SK-MEL-5 (cell line): ENCODE measurements at regions not wholly inside any gene's neighbourhood (a gene's known extent, or its start where the extent isn't known, plus 50 kb on each side); places are given as distances from the start of the nearest gene placed in this dataset.
"Not testable (repeated sequence)": the region's sequence is repeated elsewhere in the genome, so short reads cannot be mapped to it uniquely, and the experiment has no call there.

Source experiments
- DNase-seq: peaks from one replicate; pipeline ENCODE4 v3.0.0-alpha.2; 2016; ENCODE audit warnings: low read depth, low spot score
- in situ Hi-C: cut with HindIII; loops from 2 replicates; pipeline ENCODE4 v1.10.0; 2016; ENCODE audit warnings: low sequenced_read_pairs, high pct_unique_total_duplicates, low pct_unique_long_range_greater_than_20kb

DNA sequence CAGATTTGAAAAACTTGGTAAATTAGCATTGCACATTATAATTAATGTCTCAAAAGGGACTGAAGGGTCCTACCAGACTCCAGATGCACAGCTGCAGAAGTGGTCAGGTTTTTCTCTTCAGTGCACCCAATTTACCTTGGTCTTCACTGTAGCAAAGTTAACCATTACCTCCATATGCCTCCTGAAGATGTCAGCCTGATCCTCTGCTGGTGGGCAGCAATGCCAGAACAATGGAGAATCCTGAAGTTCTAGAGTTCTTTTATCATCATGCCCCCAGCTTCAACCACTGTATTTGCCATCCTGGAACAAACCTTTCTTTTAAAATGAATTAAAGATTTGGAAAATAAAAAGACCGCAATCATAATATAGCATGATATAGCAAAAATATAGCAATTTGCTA lies 1774.8 kb upstream of the CELF4 start:
- in situ Hi-C loops = no loop called here

DNA sequence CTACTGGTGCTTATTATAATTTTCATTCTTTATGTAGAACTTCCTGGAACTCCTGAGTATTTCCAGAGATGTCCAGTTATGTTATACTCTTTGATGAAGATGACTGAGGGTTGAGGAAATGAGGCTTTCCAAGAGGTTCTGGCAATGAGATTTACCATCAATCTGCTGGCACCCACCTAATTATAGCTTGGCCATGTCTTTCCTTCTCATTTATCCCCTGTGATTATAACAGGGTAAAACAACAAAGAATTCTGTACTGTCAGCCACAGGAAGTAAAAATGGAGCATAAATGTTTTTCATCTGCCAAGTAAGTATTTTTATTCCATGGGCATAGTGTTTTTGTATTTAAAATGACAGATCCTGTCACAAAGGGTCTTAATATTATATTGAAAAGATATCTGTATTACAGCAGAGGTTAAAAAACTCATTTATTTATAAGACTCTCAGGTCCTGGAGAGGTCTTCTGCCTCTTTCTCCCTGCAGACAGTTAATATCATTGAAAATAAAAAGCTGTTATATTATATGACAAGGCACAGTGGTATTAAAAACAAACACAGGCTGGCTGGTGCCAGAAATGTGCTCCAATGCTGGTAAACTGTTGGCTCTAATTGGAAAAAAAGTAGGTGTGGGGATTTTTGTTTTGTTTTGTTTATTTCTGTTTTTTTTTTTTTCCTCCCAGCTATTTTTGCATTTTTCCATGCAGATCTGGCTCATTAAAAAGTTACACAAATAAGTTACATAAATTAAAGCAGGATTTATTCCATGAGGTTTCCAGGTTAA lies 1764.1 kb upstream of the CELF4 start:
- in situ Hi-C loops = no loop called here
- DNase-seq = no peak

More for the DNA sequence above, 1774.8 kb upstream of the CELF4 start:
- no peak for DNase-seq

DNA sequence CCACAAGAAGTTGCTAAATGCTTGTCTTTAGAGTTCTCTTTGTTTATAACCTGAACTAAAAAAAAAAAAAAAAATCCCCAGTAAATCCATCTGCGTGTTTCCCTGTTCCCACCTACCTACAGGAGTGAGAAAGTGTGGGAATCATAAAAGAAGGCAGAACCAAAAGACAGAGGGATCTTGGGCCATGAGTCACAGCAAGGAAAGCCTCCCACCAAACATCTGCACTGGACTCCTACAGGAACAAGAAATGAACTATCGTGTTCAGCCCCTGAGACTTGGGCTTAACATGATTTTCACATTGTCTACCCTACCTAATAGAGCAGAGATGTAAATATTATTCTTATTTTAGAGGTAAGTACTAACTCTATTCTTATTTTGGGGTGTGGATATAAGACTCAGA lies 1761.2 kb upstream of the CELF4 start:
- DNase-seq = no peak
- in situ Hi-C loops = no loop called here

GRCh38 chr18:39325973-39326372 lies 1760.4 kb upstream of the CELF4 start:
- in situ Hi-C loops = no loop called here
- no peak for DNase-seq

DNA sequence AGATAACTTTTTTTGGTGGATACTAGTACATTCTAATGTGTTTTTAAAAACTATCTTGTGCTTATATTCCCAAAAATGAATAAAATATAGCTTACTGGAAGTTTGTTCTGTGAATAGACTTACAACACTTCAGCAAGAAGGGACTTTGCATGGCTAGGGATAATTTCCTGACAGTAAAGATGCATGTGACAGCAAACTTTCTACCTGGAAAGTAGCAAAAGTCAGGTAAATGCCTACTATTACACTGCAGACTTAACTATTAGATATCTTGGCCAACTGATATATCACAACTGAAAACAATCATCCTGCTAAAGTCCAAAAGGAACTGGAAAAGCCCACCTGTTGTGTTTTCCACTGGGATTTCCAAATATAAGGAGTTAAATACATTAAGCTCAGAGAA lies 1753.5 kb upstream of the CELF4 start:
- in situ Hi-C loops = no loop called here
- no peak for DNase-seq

DNA sequence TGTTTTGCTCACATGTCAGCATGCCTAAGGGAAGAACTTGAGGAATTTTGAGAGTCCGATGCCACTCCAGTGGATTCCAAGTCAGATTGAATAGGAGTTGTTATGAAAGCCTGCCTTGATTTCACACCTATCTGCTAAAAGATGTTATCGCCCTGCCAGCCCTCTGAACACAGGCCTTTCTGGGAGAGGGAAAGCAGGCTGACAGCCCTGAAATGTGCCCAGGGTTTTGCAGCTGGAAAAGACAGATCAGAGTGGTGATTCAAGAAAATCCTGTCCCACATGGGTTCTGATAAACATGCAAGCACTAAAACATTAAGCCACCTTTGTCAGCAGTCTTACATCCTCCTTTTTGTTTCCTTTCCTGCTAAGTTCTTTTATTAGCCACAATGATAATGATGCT lies 1752.9 kb upstream of the CELF4 start:
- no peak for DNase-seq
- in situ Hi-C loops = no loop called here

GRCh38 chr18:39318008-39318407 lies 1752.4 kb upstream of the CELF4 start:
- in situ Hi-C loops = no loop called here
- no peak for DNase-seq

DNA sequence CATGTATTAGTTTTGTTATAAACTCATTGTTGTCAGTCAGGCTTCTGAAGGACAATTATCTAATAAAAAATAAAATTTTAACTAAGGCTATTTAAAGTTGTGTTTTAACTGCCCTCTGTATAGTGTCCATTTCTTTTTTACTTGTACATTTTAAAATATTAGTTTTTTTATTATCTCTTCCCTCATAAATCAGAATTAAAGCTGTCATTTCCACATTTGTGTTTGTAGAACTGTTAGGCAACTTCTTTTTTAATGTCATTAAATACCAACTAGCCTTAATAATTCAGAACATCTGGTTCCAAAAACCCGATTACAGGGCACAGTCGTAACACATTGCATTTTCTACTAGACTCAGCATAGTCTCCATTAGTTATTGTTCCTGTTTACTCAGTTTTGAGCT lies 1749.0 kb upstream of the CELF4 start:
- DNase-seq = no peak
- in situ Hi-C loops = no loop called here

GRCh38 chr18:39313992-39314391 lies 1748.4 kb upstream of the CELF4 start:
- in situ Hi-C loops = no loop called here
- no peak for DNase-seq

DNA sequence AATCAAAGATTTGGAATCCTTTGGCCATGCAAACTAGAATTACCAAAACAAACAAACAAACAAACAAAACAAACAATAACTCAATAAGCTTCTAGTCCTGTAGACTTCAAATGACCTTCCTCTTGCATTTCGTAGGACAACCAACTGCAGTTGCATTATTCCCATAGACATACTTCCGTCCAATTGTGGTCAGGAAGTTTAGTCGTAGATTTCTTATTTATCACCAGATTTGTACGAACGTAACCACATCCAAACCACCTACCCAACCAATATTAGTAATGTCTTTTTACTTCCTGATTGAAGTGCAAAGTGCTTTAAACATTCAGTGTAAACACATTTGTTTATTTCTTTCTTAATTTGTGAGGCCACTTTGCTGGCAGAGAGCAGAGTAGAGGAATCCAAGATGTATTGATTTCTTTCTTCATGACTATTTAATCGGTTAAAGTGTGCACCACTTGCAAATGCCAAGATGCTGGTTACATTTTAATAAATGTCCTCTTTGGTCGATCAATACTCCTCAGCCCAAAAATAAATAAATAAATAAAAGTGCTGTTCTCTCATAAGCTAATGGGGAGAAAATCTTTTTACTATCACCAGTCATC lies 1745.6 kb upstream of the CELF4 start:
- in situ Hi-C loops = no loop called here
- DNase-seq = no peak

- in situ Hi-C loops = not testable (repeated sequence)
Observed at GRCh38 chr18:39308931-39309521, 1743.4 kb upstream of the CELF4 start.

GRCh38 chr18:39305766-39306165 lies 1740.2 kb upstream of the CELF4 start:
- in situ Hi-C loops = no loop called here
- DNase-seq = no peak

More at GRCh38 chr18:39308931-39309521, 1743.4 kb upstream of the CELF4 start:
- not testable (repeated sequence) for DNase-seq

DNA sequence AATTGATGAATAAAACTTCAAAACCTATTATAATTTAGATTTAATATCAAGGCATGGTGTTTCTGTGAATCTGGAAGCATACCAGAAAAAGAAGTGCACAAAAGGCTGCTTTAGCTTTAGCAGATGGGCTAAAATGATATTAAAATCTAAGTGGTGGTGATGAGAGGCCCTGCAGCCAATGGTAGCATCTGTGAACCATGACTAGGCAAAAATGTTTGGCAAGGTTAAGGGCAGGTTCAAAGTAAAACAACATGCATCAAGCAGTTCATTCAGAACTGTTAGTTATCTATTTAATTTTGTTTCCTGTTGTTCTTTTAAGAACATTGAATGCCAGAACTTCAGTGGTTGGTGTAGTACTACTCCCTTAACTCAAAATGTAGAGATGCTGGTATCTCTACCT lies 1736.9 kb upstream of the CELF4 start:
- DNase-seq = no peak
- in situ Hi-C loops = no loop called here

GRCh38 chr18:39299152-39299551 lies 1733.6 kb upstream of the CELF4 start:
- in situ Hi-C loops = no loop called here
- DNase-seq = no peak

DNA sequence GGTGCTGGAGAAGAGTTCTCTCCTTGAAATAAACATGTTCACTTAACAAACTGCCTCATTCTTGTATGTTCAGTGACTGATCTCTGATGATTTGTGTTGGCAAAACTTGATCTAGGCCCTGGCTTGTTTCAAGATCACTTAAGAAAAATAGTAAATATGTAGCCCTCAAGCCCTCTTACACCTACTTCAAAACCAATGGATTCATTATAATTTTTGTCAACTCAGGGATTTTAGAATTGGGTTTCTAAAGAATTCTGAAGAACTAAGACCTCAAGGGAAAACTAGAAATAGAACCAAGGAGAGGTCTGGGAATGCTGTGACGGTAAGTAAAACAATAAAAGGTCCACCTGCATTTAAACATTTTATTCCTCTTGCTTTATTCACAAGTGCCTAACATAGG lies 1731.6 kb upstream of the CELF4 start:
- in situ Hi-C loops = no loop called here
- DNase-seq = no peak

GRCh38 chr18:39296293-39296888 lies 1730.8 kb upstream of the CELF4 start:
- DNase-seq = no peak
- in situ Hi-C loops = no loop called here

DNA sequence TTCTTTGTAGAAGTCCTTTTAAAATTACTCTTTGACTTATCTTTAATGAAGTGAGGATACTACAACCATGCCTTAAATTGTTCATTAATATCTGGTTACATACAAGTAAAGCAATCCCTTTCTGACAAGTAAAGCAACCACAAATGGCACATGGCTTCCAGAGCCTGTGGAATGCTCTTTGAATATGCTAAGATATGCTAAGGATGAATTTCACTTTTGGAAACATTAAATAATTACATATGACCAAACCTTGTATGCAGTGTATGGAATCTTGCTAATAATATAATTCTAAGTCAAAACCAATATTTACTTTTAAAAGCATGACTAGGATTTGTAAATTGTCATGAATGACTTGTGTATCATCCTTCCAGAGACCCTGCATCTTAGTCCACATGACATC lies 1711.2 kb upstream of the CELF4 start:
- DNase-seq = no peak
- in situ Hi-C loops = no loop called here

- DNase-seq = peak; percentile 1
- in situ Hi-C loops = no loop called here
Observed at GRCh38 chr18:39274535-39274934, 1708.9 kb upstream of the CELF4 start.

DNA sequence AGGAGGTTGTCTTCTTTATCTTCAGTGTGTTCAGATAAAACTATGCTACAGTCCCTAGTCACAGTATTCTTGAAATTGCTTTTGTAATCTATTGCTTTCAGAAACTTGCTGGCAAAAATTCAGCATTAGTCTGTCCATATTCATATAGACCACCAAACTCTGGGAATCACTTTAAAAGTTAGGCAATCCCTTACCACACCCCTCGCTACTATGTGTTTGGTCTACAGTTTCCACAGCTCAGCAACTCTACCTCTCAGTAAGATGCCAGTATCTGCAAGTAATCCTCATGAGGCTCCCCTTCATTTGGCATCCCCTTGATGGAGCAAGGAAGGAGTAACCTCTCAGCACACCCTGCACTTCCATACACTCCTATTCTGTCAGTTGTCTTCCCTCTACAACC lies 1706.6 kb upstream of the CELF4 start:
- no peak for DNase-seq
- in situ Hi-C loops = no loop called here
